AG09319 (cell line): ENCODE measurements at regions not wholly inside any gene's neighbourhood (a gene's known extent, or its start where the extent isn't known, plus 50 kb on each side); places are given as distances from the start of the nearest gene placed in this dataset.
"Not testable (repeated sequence)": the region's sequence is repeated elsewhere in the genome, so short reads cannot be mapped to it uniquely, and the experiment has no call there.

Source experiments
- DNase-seq: peaks from one replicate; pipeline ENCODE4 v3.0.0-alpha.2; 2010; ENCODE audit warnings: low read depth; ENCODE audit errors: extremely low read depth
- CTCF ChIP-seq: IDR thresholded peaks from 2 replicates; pipeline ENCODE4 v1.5.1; 2011; ENCODE audit warnings: low read depth, mild to moderate bottlenecking, inconsistent platforms, low read length, moderate library complexity

GRCh38 chr6:170057961-170058877, 232.7 kb downstream of the DLL1 start:
- DNase-seq = no peak
- no peak for TF ChIP-seq CTCF

- DNase-seq = no peak
- TF ChIP-seq CTCF = no peak
These were observed 233.7 kb downstream of the DLL1 start for GRCh38 chr6:170057034-170057734.

GRCh38 chr6:170056278-170056711, 234.6 kb downstream of the DLL1 start:
- DNase-seq = no peak

GRCh38 chr6:170055797-170056196, 235.1 kb downstream of the DLL1 start:
- not testable (repeated sequence) for DNase-seq

More at GRCh38 chr6:170056278-170056711, 234.6 kb downstream of the DLL1 start:
- TF ChIP-seq CTCF = no peak

- DNase-seq = no peak
- TF ChIP-seq CTCF = no peak
These were observed 236.8 kb downstream of the DLL1 start for GRCh38 chr6:170053966-170054661.

GRCh38 chr6:170052991-170053821, 237.7 kb downstream of the DLL1 start:
- TF ChIP-seq CTCF = no peak
- no peak for DNase-seq
